Panc1 (cell line): ENCODE measurements at regions not wholly inside any gene's neighbourhood (a gene's known extent, or its start where the extent isn't known, plus 50 kb on each side); places are given as distances from the start of the nearest gene placed in this dataset.

Experiments
- ATAC-seq: fragments of 200-7000 bp; cut with Tn5 transposase; 2 replicates; pipeline ENCODE4 v1.9.1; 2020; ENCODE audit warnings: mild to moderate bottlenecking, moderate library complexity
- BruUV-seq: library from RNA; stranded (reverse); fragments of 400-500 nt; replicated peaks from 2 replicates; lab custom pipeline; 2021; lab: Mats Ljungman, UMichigan
- CTCF ChIA-PET: fragments of 300-600 bp; sonication (Branson Sonifier 250); formaldehyde crosslinking; loops from one replicate; lab custom pipeline; 2022; ENCODE audit warnings: antibody characterized with exemption; lab: Charles Lee
- POLR2A ChIA-PET: fragments of 300-600 bp; sonication (Branson Sonifier 250); formaldehyde crosslinking; loops from one replicate; lab custom pipeline; 2022; ENCODE audit warnings: antibody characterized with exemption; lab: Charles Lee
- DNase-seq: peaks from one replicate; pipeline ENCODE4 v3.0.0-alpha.2; 2010; ENCODE audit warnings: low read depth, low spot score
- H3K27ac ChIP-seq: 2 replicates; pipeline ENCODE4 v1.5.1; 2011; ENCODE audit warnings: mild to moderate bottlenecking, low read length, inconsistent platforms
- H3K27me3 ChIP-seq: fragments of 200-500 bp; sonication (Bioruptor generic); 2 replicates; pipeline ENCODE4 v1.6.0; 2014; ENCODE audit warnings: low read length, inconsistent platforms; ENCODE audit not compliant: control insufficient read depth, insufficient read depth
- H3K36me3 ChIP-seq: fragments of 200-500 bp; sonication (Bioruptor generic); 2 replicates; pipeline ENCODE4 v1.5.1; 2014; ENCODE audit warnings: inconsistent platforms, mild to moderate bottlenecking, low read length, moderate library complexity; ENCODE audit not compliant: control insufficient read depth, insufficient read depth
- H3K4me1 ChIP-seq: 2 replicates; pipeline ENCODE4 v1.5.1; 2011; ENCODE audit warnings: inconsistent platforms, mild to moderate bottlenecking, low read length, moderate library complexity; ENCODE audit not compliant: control insufficient read depth, insufficient read depth
- H3K4me3 ChIP-seq, 2 experiments: 2 replicates each; pipeline ENCODE4 v1.5.1; 2011 to 2012; ENCODE audit warnings: low read depth in 2 of 2, low read length in 2 of 2, mild to moderate bottlenecking in 2 of 2, inconsistent platforms in 1 of 2, moderate library complexity in 1 of 2
- H3K9me3 ChIP-seq: fragments of 200-500 bp; sonication (Bioruptor generic); 2 replicates; pipeline ENCODE4 v1.5.1; 2014; ENCODE audit warnings: low read depth, mild to moderate bottlenecking, inconsistent platforms, low read length, moderate library complexity; ENCODE audit not compliant: control insufficient read depth, insufficient read depth
- CTCF ChIP-seq: fragments of 450-650 bp; IDR thresholded peaks from 2 replicates; pipeline ENCODE4 v1.5.1; 2017; ENCODE audit warnings: mild to moderate bottlenecking
- POLR2AphosphoS5 ChIP-seq: IDR thresholded peaks from 2 replicates; pipeline ENCODE4 v1.6.1; 2012; ENCODE audit warnings: mild to moderate bottlenecking, low read depth, low read length, moderate library complexity
- REST ChIP-seq, 2 experiments: IDR thresholded peaks; 2 replicates each; pipeline ENCODE4 v1.6.1; 2011 to 2012; ENCODE audit warnings: low read depth in 2 of 2, control low read depth in 1 of 2, low read length in 1 of 2, mild to moderate bottlenecking in 1 of 2, moderate library complexity in 1 of 2; ENCODE audit not compliant: insufficient read depth in 1 of 2
- SIN3A ChIP-seq: IDR thresholded peaks from 2 replicates; pipeline ENCODE4 v1.6.1; 2012; ENCODE audit warnings: low read depth, mild to moderate bottlenecking, low read length, moderate library complexity, borderline replicate concordance; ENCODE audit not compliant: insufficient read depth
- TCF7L2 ChIP-seq: IDR thresholded peaks from 2 replicates; pipeline ENCODE4 v1.6.1; 2011; ENCODE audit warnings: mild to moderate bottlenecking, low read depth, low read length, inconsistent platforms
- in situ Hi-C: cut with HindIII; loops from 2 replicates; pipeline ENCODE4 v1.10.0; 2016; ENCODE audit warnings: low sequenced_read_pairs, low pct_unique_long_range_greater_than_20kb
- intact Hi-C: fragments of 100-400 bp; cut with micrococcal nuclease; formaldehyde crosslinking; loops from one replicate; pipeline ENCODE4 v1.10.0; 2022; ENCODE audit not compliant: unreplicated experiment

DNA sequence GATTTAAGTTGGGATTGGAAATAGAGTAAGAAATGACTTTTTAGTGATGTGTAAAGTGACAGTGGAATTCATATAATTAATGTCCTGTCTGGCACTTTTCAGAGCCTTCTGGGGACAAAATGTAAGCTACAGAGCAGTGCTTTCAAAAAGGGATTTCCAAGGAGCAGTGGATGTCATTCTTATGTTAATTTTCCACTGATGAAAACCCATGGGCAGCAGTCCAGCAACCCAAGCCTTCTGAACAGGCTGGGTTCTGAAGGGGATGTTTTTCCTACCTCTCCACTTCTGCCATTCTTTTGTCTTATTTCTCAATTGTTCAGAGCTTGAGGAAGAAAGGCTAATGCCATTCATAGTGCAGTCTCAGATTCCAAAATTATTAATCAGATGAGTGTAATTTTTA is 717.6 kb upstream of the HS3ST1 start:
- Histone ChIP-seq H3K27ac (no peak overlapping the region), H3K4me3 (no peak overlapping the region), H3K4me1 (no peaks in the 10 kb centered on the region), H3K36me3 (no peaks in the 10 kb centered on the region), H3K27me3 (no peaks in the 10 kb centered on the region), H3K9me3 (no peaks in the 10 kb centered on the region)
- no TSS peak for BruUV-seq
- in situ Hi-C loops, result no loop called here
- TF ChIP-seq TCF7L2 (no peak), SIN3A (no peak)
- ChIA-PET CTCF (no interaction called here), POLR2A (no interaction called here)
- intact Hi-C loops, result no loop called here
- DNase-seq (no peak), ATAC-seq (no peak)

GRCh38 chr4:12145768-12146167 is 717.1 kb upstream of the HS3ST1 start:
- DNase-seq, result no peak
- ATAC-seq, result no peak
- intact Hi-C loops, result no loop called here
- in situ Hi-C loops, result no loop called here
- CTCF ChIA-PET, result no interaction called here
- no peaks in the 10 kb centered on the region for H3K27me3 ChIP-seq
- H3K4me3 ChIP-seq, result no peak overlapping the region
- no peaks in the 10 kb centered on the region for H3K36me3 ChIP-seq
- H3K9me3 ChIP-seq, result no peaks in the 10 kb centered on the region
- POLR2A ChIA-PET, result no interaction called here
- BruUV-seq, result no TSS peak
- TF ChIP-seq CTCF, result no peak
- no peak for TF ChIP-seq TCF7L2
- TF ChIP-seq POLR2AphosphoS5, result no peak
- TF ChIP-seq SIN3A, result no peak
- no peak for TF ChIP-seq REST (IDR thresholded peaks at IDR 0.05; ENCODE audit: insufficient read depth in 1 of 2, low read depth in 2 of 2, low read length in 1 of 2)
- H3K4me1 ChIP-seq, result no peaks in the 10 kb centered on the region
- H3K27ac ChIP-seq, result no peak overlapping the region

- no peak overlapping the region for H3K27ac ChIP-seq
- BruUV-seq, result no TSS peak
- H3K4me3 ChIP-seq, result no peak overlapping the region
- in situ Hi-C loops (no loop called here), intact Hi-C loops (no loop called here)
- no peak for DNase-seq
- no peak for ATAC-seq
- no peaks in the 10 kb centered on the region for H3K36me3 ChIP-seq
- no peaks in the 10 kb centered on the region for H3K9me3 ChIP-seq
- ChIA-PET POLR2A (no interaction called here), CTCF (no interaction called here)
- H3K4me1 ChIP-seq, result no peaks in the 10 kb centered on the region
- TF ChIP-seq SIN3A (no peak), CTCF (no peak), POLR2AphosphoS5 (no peak), REST (IDR thresholded peaks at IDR 0.05; ENCODE audit: insufficient read depth in 1 of 2, low read depth in 2 of 2, low read length in 1 of 2) (no peak), TCF7L2 (no peak)
- H3K27me3 ChIP-seq, result no peaks in the 10 kb centered on the region
These were observed 716.4 kb upstream of the HS3ST1 start for GRCh38 chr4:12145106-12145505.
